ELF-1 (cell line): ENCODE measurements at regions not wholly inside any gene's neighbourhood (a gene's known extent, or its start where the extent isn't known, plus 50 kb on each side); places are given as distances from the start of the nearest gene placed in this dataset.

ENCODE experiments used
- DNase-seq: peaks from one replicate; pipeline ENCODE4 v3.0.0-alpha.2; 2016; ENCODE audit warnings: low read depth, low spot score

GRCh38 chr7:46879783-46880182 is 702.1 kb downstream of the TNS3 start:
- no peak for DNase-seq

- DNase-seq: no peak
Observed at GRCh38 chr7:46871516-46871915, 710.4 kb downstream of the TNS3 start.

GRCh38 chr7:46864716-46865115 is 717.2 kb downstream of the TNS3 start:
- no peak for DNase-seq

GRCh38 chr7:46859963-46860475 is 721.9 kb downstream of the TNS3 start:
- DNase-seq: no peak

- DNase-seq: peak; percentile 5
Observed at GRCh38 chr7:46855851-46856250, 726.1 kb downstream of the TNS3 start.

GRCh38 chr7:46854958-46855473 is 726.9 kb downstream of the TNS3 start:
- no peak for DNase-seq

GRCh38 chr7:46853451-46853850 is 728.5 kb downstream of the TNS3 start:
- no peak for DNase-seq

GRCh38 chr7:46852795-46853194 is 729.1 kb downstream of the TNS3 start:
- no peak for DNase-seq

GRCh38 chr7:46850563-46851330 is 731.2 kb downstream of the TNS3 start:
- DNase-seq: no peak

- DNase-seq: no peak
Observed at GRCh38 chr7:46848944-46849343, 733.0 kb downstream of the TNS3 start.

- no peak for DNase-seq
Observed at GRCh38 chr7:46848311-46848710, 733.6 kb downstream of the TNS3 start.

GRCh38 chr7:46847126-46847525 is 734.8 kb downstream of the TNS3 start:
- DNase-seq: no peak

GRCh38 chr7:46844486-46844885 is 737.4 kb downstream of the TNS3 start:
- no peak for DNase-seq

GRCh38 chr7:46841248-46841647 is 740.7 kb downstream of the TNS3 start:
- no peak for DNase-seq

- no peak for DNase-seq
Observed at GRCh38 chr7:46839651-46840050, 742.3 kb downstream of the TNS3 start.

- DNase-seq: no peak
Observed at GRCh38 chr7:46838463-46838862, 743.4 kb downstream of the TNS3 start.

- no peak for DNase-seq
Observed at GRCh38 chr7:46835556-46835955, 746.4 kb downstream of the TNS3 start.

GRCh38 chr7:46834921-46835320 is 747.0 kb downstream of the TNS3 start:
- no peak for DNase-seq

- no peak for DNase-seq
Observed at GRCh38 chr7:46833197-46833596, 748.7 kb downstream of the TNS3 start.

GRCh38 chr7:46832136-46832535 is 749.8 kb downstream of the TNS3 start:
- no peak for DNase-seq

- DNase-seq: no peak
Observed at GRCh38 chr7:46819819-46820218, 762.1 kb downstream of the TNS3 start.

- no peak for DNase-seq
Observed at GRCh38 chr7:46814516-46815250, 767.2 kb downstream of the TNS3 start.
